Right ventricle myocardium superior (tissue), 1 donor: ENCODE measurements at regions not wholly inside any gene's neighbourhood (a gene's known extent, or its start where the extent isn't known, plus 50 kb on each side); places are given as distances from the start of the nearest gene placed in this dataset.

Experiments
- ATAC-seq: fragments of 200-7000 bp; cut with Tn5 transposase; one replicate; pipeline ENCODE4 v1.9.1; 2020; ENCODE audit warnings: mild to moderate bottlenecking; ENCODE audit not compliant: poor library complexity
- DNase-seq: peaks from one replicate; pipeline ENCODE4 v3.0.0-alpha.2; 2020
- intact Hi-C: fragments of 100-400 bp; cut with DNase I; formaldehyde crosslinking; loops from one replicate; pipeline ENCODE4 v1.11.2; 2022
- donor health status: DM: no; HTN: yes; CAD: no; lungs with severe emphysema.

- ATAC-seq (no peak), DNase-seq (no peak)
- intact Hi-C loops, result no loop called here
These were observed 339.7 kb upstream of the EDNRB start for GRCh38 chr13:78258304-78258703.

- DNase-seq (no peak), ATAC-seq (no peak)
- intact Hi-C loops, result no loop called here
These were observed 337.9 kb upstream of the EDNRB start for GRCh38 chr13:78256484-78256883.

- DNase-seq (no peak), ATAC-seq (no peak)
- intact Hi-C loops, result no loop called here
These were observed 335.5 kb upstream of the EDNRB start for GRCh38 chr13:78254113-78254512.

DNA sequence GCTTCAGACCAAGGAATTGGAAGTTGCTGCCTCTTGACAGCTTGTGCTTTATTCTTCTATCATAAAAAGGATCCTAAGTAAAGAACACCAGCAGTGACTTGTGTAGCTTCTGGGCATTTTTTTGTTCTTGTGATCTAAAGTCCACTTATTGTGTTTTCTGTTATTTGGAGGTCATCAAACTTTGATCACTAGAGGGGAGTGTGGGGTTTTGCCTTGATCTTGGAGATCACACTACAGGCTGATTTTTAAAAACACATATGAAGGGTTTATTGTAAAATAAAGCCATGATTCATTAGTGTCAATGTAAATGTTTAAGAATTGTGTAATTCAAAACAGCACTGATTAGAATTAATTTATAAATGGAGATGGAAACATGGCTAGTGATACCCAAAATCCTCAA lies 328.7 kb upstream of the EDNRB start:
- intact Hi-C loops, result no loop called here
- no peak for DNase-seq
- no peak for ATAC-seq

- ATAC-seq, result no peak
- DNase-seq, result no peak
- intact Hi-C loops, result no loop called here
These were observed 322.8 kb upstream of the EDNRB start for GRCh38 chr13:78241278-78241919.

GRCh38 chr13:78239714-78240113 lies 321.1 kb upstream of the EDNRB start:
- intact Hi-C loops, result no loop called here
- DNase-seq, result no peak
- no peak for ATAC-seq

GRCh38 chr13:78238911-78239310 lies 320.3 kb upstream of the EDNRB start:
- no peak for DNase-seq
- intact Hi-C loops, result no loop called here

DNA sequence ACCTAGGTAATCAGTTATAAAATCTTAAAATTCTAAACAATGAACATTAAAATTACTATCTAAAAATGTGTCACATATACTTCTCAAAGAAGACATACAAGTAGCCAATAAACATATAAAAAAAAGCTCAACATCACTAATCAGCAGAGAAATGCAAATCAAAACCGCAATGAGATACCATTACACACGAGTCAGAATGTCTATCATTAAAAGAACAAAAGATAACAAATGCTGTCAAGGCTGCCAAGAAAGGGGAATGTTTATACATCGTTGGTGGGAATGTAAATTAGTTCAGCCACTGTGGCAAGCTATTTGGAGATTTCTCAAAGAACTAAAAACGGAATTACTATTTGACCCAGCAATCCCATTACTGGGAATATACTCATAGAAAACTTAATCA lies 310.3 kb upstream of the EDNRB start:
- DNase-seq (no peak), ATAC-seq (no peak)
- intact Hi-C loops, result no loop called here

More at GRCh38 chr13:78238911-78239310, 320.3 kb upstream of the EDNRB start:
- no peak for ATAC-seq

- ATAC-seq (no peak), DNase-seq (no peak)
- intact Hi-C loops, result no loop called here
These were observed 309.6 kb upstream of the EDNRB start for GRCh38 chr13:78228211-78228610.

DNA sequence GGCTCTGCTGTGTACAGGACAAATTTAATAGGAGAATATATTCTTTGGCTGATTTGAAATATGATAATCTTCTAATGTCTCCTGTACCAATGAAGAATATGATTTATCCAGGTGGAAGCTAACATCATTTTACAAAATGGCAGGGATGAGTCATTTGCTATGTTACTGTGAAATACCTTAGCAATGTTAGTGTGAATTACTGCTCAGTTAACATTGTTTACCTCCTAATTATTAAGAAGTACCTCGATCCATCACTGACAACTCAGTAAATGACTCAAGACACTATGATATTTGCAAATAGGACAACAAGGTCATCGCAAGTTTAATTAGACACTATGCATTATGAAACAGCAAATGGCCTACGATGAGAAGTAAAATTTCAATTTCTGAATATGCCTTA lies 309.1 kb upstream of the EDNRB start:
- DNase-seq (no peak), ATAC-seq (no peak)
- intact Hi-C loops, result no loop called here

DNA sequence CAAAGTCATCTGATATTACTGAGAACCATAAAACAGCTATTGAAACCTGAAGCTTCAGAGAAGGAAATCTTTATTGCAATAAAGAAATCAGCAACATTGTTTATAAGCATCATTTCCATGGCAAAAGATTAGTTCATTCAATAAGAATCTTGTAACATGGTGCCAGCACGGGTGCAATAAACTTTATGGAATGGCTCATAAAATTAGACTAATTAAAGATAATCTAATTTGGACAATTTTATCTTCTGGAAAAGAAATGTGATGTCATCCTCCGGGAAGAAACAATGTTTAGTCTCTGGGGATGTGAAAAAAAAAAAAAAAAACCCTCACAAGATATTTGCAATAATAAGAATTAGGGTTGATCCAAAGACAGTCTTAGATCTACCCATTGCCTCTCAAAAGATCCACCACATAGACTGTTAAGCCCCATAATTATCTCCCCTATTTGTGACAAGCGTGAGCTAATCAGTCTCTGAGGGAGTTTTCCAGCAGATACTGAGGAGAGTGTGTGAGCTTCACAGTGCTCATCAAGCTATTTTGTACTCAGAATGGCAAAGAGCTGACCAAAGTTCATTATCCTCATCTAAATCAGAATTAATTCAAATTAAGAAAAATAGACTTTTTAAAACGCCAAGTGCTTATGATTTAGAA lies 297.0 kb upstream of the EDNRB start:
- ATAC-seq (no peak), DNase-seq (no peak)
- intact Hi-C loops, result no loop called here

- no peak for DNase-seq
- intact Hi-C loops, result no loop called here
- ATAC-seq, result no peak
These were observed 282.8 kb upstream of the EDNRB start for GRCh38 chr13:78201411-78201810.

DNA sequence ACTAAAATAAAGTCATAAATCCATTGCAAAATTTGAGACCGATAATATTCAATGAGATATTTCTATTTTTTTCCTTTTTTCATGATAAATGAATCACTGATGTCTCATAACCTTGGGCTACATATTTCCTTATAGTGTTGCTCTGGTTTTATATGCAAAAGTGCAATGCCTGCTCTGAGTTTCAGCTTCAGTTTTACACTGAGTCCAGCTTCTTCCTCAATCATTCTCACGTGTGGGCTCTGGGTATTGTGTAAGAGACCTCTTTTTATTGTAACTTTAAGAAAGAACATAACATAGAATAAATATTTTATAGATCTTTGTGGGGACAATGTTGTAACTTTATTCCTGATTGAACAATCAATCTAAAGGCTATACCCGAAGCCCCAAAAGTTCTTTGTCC lies 280.2 kb upstream of the EDNRB start:
- intact Hi-C loops, result no loop called here
- DNase-seq (no peak), ATAC-seq (no peak)

GRCh38 chr13:78198419-78198818 lies 279.8 kb upstream of the EDNRB start:
- intact Hi-C loops, result no loop called here
- ATAC-seq (no peak), DNase-seq (no peak)

GRCh38 chr13:78197231-78197630 lies 278.6 kb upstream of the EDNRB start:
- ATAC-seq (no peak), DNase-seq (no peak)
- intact Hi-C loops, result no loop called here

- no peak for DNase-seq
- intact Hi-C loops, result no loop called here
- ATAC-seq, result no peak
These were observed 276.4 kb upstream of the EDNRB start for GRCh38 chr13:78194904-78195639.

DNA sequence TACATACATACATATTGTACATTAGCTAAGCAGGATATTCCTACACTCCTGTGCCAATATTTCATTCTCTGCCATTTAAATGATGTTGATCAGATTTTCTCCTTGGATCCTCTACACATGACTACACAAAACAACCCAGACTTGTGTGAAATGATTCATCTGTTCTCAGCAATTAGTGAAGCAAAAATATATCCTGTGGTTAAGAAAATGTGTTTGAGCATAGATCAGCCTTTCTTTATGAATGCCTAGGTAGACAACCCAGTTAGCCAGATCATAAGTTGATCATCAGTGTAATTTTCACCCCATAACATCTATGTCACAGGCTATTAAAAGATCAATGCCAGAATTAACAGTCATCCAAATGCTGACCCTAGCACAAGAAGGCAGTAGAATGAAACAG lies 275.2 kb upstream of the EDNRB start:
- intact Hi-C loops, result no loop called here
- ATAC-seq, result no peak
- DNase-seq, result no peak

GRCh38 chr13:78192716-78193115 lies 274.1 kb upstream of the EDNRB start:
- intact Hi-C loops, result no loop called here
- no peak for ATAC-seq
- no peak for DNase-seq

GRCh38 chr13:78190296-78190695 lies 271.7 kb upstream of the EDNRB start:
- ATAC-seq (no peak), DNase-seq (no peak)
- intact Hi-C loops, result no loop called here

DNA sequence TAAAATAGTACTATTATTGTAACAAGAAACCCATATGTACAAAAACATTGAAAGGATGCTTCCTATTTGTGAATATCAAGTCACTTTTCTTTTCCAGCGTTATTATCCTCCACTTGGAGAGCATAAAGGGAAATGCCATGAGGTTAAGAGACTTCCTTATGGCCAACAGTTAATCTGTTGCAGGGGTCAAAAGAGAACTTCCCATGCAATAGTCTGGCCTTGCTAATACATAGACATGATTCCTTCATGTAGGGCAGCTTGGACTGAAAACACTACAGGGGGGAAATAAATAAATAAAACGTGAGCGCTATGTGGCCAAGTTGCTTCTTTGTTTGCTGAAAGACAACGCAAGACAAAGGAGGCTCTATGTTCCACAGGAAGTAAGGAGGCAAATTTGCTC lies 269.1 kb upstream of the EDNRB start:
- intact Hi-C loops, result no loop called here
- no peak for DNase-seq
- no peak for ATAC-seq
